Breast epithelium (tissue), 4 donors: ENCODE measurements at regions not wholly inside any gene's neighbourhood (a gene's known extent, or its start where the extent isn't known, plus 50 kb on each side); places are given as distances from the start of the nearest gene placed in this dataset.

ENCODE experiments used
- DNase-seq, 2 donors: peaks; one replicate each; pipeline ENCODE4 v3.0.0-alpha.2; 2019; ENCODE audit warnings: low spot score in 2 of 2
- H3K27ac ChIP-seq, 2 donors: fragments of 200-600 bp; sonication (generic) in 1 of 2; one replicate each; pipeline ENCODE4 v1.5.1; 2016 to 2019; ENCODE audit warnings: mild to moderate bottlenecking in 1 of 2
- H3K27me3 ChIP-seq, 2 donors: fragments of 200-600 bp; sonication (generic) in 1 of 2; one replicate each; pipeline versions ENCODE4 v1.5.1 to v1.6.0; 2017 to 2019; ENCODE audit warnings: control low read depth in 1 of 2, mild to moderate bottlenecking in 1 of 2
- H3K36me3 ChIP-seq: fragments of 200-600 bp; one replicate; pipeline ENCODE4 v1.5.1; 2019
- H3K4me1 ChIP-seq, 2 donors: fragments of 200-600 bp; sonication (generic); one replicate each; pipeline ENCODE4 v1.5.1; 2016 to 2019; ENCODE audit warnings: control low read depth in 1 of 2
- H3K4me3 ChIP-seq, 3 donors: fragments of 200-600 bp; sonication (generic); 1 replicate in 2 of 3; 2 replicates in 1 of 3; pipeline ENCODE4 v1.5.1; 2016 to 2019; ENCODE audit warnings: mild to moderate bottlenecking in 3 of 3, moderate library complexity in 2 of 3
- H3K9me3 ChIP-seq, 2 donors: fragments of 200-600 bp; sonication (generic) in 1 of 2; one replicate each; pipeline ENCODE4 v1.5.1; 2016 to 2019; ENCODE audit warnings: control low read depth in 1 of 2
- CTCF ChIP-seq, 3 donors: fragments of 450-650 bp; IDR thresholded peaks; one replicate each; pipeline ENCODE4 v1.5.1; 2016 to 2017; ENCODE audit warnings: antibody characterized with exemption in 3 of 3, mild to moderate bottlenecking in 3 of 3, moderate library complexity in 3 of 3
- POLR2A ChIP-seq: fragments of 450-650 bp; IDR thresholded peaks from one replicate; pipeline ENCODE4 v1.6.1; 2016; ENCODE audit warnings: antibody characterized with exemption, mild to moderate bottlenecking, moderate library complexity
- POLR2AphosphoS5 ChIP-seq, 3 donors: sonication (generic); formaldehyde crosslinking; IDR thresholded peaks; one replicate each; pipeline ENCODE4 v1.6.1; 2017; ENCODE audit warnings: antibody characterized with exemption in 3 of 3
- intact Hi-C: fragments of 100-400 bp; cut with DNase I; formaldehyde crosslinking; loops from one replicate; pipeline ENCODE4 v1.15.1; 2023; ENCODE audit warnings: low total_unique reads

DNA sequence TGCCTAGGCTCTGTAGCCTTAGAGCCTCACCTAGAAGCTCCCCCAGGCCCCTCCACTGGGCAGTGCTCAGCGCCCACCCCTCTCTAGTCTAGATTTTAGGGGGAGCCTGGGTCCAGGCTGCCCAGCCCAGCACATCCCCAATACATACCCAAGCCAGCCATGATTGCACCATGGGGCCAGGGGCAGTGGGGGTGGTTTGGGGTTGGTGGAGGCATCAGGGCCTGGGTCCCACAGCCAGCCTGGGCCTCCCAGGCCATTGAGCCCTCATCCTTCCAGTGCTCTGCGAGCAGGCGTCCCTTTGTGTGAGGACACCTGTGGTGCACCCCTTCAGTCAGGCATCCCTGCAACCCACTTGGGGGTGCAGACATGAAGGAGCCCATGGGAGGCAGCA lies 76.9 kb upstream of the RET start:
- H3K36me3 ChIP-seq = no peaks in the 10 kb centered on the region
- H3K9me3 ChIP-seq = no peaks in the 10 kb centered on the region
- H3K4me3 ChIP-seq = no peak overlapping the region
- DNase-seq = no peak
- TF ChIP-seq CTCF (IDR thresholded peaks at IDR 0.05) = no peak
- no peak for TF ChIP-seq POLR2A
- no peak overlapping the region for H3K27ac ChIP-seq
- no peaks in the 10 kb centered on the region for H3K4me1 ChIP-seq
- intact Hi-C loops = no loop called here
- H3K27me3 ChIP-seq = no peaks in the 10 kb centered on the region

DNA sequence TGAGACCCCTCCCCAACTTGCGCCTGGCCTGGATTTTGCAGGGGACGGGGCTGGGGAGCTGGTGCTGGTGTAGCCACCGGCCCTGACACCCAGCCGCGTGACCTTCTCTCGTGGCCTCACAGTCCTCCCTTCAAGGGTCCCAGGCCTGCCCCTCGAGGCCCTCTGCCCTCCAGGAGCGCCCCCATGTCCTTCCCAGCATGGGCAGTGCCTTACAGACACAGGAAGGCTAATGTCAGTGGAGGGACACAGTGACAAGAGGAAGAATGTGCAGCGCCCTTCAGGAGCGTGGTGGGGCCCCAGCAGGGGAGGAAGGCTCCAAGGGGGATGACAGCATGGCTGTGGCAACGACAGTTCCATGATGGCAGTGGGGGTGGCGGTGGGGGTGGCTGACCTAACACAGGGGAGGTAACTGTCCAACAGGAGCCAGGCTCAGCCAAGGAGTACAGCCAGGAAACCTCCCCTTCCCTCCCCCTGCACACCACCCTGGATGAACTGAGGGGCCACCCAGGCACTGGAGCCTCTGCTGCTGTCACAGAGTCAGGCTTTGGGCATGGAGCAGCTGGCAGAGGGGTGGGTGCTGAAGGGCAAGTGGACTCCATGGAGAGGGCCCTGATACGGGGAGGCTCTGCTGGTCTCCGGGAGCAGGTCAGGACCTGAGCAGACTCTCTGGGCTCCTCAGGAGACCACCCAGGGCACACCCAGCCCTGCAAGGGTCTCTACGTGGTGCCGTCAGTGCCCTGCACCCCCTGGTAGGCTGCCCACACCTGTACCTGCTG lies 76.0 kb upstream of the RET start:
- intact Hi-C loops = no loop called here
- H3K27me3 ChIP-seq = no peaks in the 10 kb centered on the region
- H3K4me3 ChIP-seq = no peak overlapping the region
- H3K36me3 ChIP-seq = no peaks in the 10 kb centered on the region
- DNase-seq = no peak
- no peak overlapping the region for H3K27ac ChIP-seq
- TF ChIP-seq POLR2AphosphoS5 (IDR thresholded peaks at IDR 0.05) (no peak), CTCF (IDR thresholded peaks at IDR 0.05) (no peak)
- no peaks in the 10 kb centered on the region for H3K4me1 ChIP-seq
- no peaks in the 10 kb centered on the region for H3K9me3 ChIP-seq

DNA sequence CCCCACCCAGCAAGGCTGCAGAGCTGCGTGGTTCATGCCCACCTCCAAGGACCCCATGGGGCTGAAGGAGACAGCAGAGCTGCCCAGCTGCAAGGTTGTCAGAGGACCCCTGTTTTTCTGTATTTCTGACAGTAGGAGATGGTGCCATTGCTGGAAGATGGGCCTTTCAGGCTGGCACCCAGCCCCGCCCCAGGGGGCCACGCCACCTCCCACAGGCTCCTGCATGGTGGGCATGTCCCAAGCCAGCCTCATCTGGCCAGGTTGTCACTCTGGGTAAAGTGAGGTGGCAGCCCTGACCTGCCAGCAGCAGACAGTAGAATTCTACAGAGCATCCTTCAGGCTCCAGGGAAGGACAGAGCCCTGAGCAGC lies 75.5 kb upstream of the RET start:
- no peaks in the 10 kb centered on the region for H3K9me3 ChIP-seq
- no peak overlapping the region for H3K4me3 ChIP-seq
- no peak for TF ChIP-seq POLR2AphosphoS5 (IDR thresholded peaks at IDR 0.05)
- no peak for TF ChIP-seq POLR2A
- no peak for TF ChIP-seq CTCF (IDR thresholded peaks at IDR 0.05)
- no peaks in the 10 kb centered on the region for H3K27me3 ChIP-seq
- H3K36me3 ChIP-seq = no peaks in the 10 kb centered on the region
- no peaks in the 10 kb centered on the region for H3K4me1 ChIP-seq
- no peak for DNase-seq
- intact Hi-C loops = no loop called here
- no peak overlapping the region for H3K27ac ChIP-seq

- intact Hi-C loops = no loop called here
- H3K4me3 ChIP-seq = no peak overlapping the region
- TF ChIP-seq POLR2A = no peak
- TF ChIP-seq POLR2AphosphoS5 (IDR thresholded peaks at IDR 0.05) = no peak
- no peak for TF ChIP-seq CTCF (IDR thresholded peaks at IDR 0.05)
- no peaks in the 10 kb centered on the region for H3K9me3 ChIP-seq
- H3K4me1 ChIP-seq = no peaks in the 10 kb centered on the region
- no peak for DNase-seq
- no peaks in the 10 kb centered on the region for H3K27me3 ChIP-seq
- H3K36me3 ChIP-seq = no peaks in the 10 kb centered on the region
- no peak overlapping the region for H3K27ac ChIP-seq
These were observed 74.3 kb upstream of the RET start for GRCh38 chr10:43002596-43002995.

DNA sequence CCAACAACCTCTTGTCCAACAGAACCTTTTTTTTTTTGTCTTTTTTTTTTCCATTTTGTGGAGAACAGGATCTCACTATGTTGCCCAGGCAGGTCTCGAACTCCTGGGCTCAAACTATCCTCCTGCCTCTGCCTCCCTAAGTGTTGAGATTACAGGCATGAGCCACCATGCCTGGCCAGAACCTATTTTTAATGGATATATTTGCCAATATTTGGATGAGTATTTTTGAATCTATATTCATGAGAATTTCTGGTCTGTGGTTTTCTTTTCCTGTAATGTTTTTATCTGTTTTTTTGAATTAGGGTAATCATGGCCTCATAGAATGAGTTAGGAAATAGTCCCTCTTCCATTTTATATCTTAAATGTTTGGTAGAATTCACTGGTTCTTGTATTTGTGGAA lies 70.4 kb upstream of the RET start:
- TF ChIP-seq CTCF (IDR thresholded peaks at IDR 0.05) = no peak
- TF ChIP-seq POLR2A = no peak
- no peak for TF ChIP-seq POLR2AphosphoS5 (IDR thresholded peaks at IDR 0.05)
- Histone ChIP-seq H3K36me3 (no peaks in the 10 kb centered on the region), H3K27ac (no peak overlapping the region), H3K4me1 (no peaks in the 10 kb centered on the region), H3K27me3 (no peaks in the 10 kb centered on the region), H3K4me3 (no peak overlapping the region), H3K9me3 (no peaks in the 10 kb centered on the region)
- intact Hi-C loops = no loop called here
- no peak for DNase-seq
